PC-3 (cell line): ENCODE measurements at regions not wholly inside any gene's neighbourhood (a gene's known extent, or its start where the extent isn't known, plus 50 kb on each side); places are given as distances from the start of the nearest gene placed in this dataset.

Experiments
- ATAC-seq: fragments of 200-7000 bp; cut with Tn5 transposase; 2 replicates; pipeline ENCODE4 v1.9.1; 2020; ENCODE audit warnings: mild to moderate bottlenecking, moderate library complexity
- BruUV-seq: library from RNA; stranded (reverse); fragments of 400-500 nt; replicated peaks from 2 replicates; lab custom pipeline; 2021; lab: Mats Ljungman, UMichigan
- CTCF ChIA-PET: fragments of 300-600 bp; sonication (Branson Sonifier 250); formaldehyde crosslinking; loops from one replicate; lab custom pipeline; 2022; ENCODE audit warnings: antibody characterized with exemption; lab: Charles Lee
- POLR2A ChIA-PET: fragments of 300-600 bp; sonication (Branson Sonifier 250); formaldehyde crosslinking; loops from one replicate; lab custom pipeline; 2022; ENCODE audit warnings: antibody characterized with exemption; ENCODE audit not compliant: unreplicated experiment; lab: Charles Lee
- DNase-seq: peaks from one replicate; pipeline ENCODE4 v3.0.0-alpha.2; 2015
- H2AFZ ChIP-seq: fragments of 300-600 bp; sonication (generic); 2 replicates; pipeline ENCODE4 v1.6.0; 2016; ENCODE audit warnings: antibody characterized with exemption, low read length
- H3F3A ChIP-seq: fragments of 300-600 bp; sonication (generic); one replicate; pipeline ENCODE4 v1.6.0; 2017; ENCODE audit warnings: antibody characterized with exemption, low read length, control low read depth, mild to moderate bottlenecking; ENCODE audit not compliant: unreplicated experiment
- H3K27ac ChIP-seq: fragments of 300-600 bp; sonication (generic); 2 replicates; pipeline ENCODE4 v1.5.1; 2016; ENCODE audit warnings: mild to moderate bottlenecking, low read length
- H3K27me3 ChIP-seq: fragments of 300-600 bp; sonication (generic); 2 replicates; pipeline ENCODE4 v1.6.1; 2016; ENCODE audit warnings: low read length, mixed read lengths
- H3K36me3 ChIP-seq: fragments of 300-600 bp; sonication (generic); 2 replicates; pipeline ENCODE4 v1.6.1; 2016; ENCODE audit warnings: low read depth, mixed run types, low read length, mixed read lengths
- H3K4me1 ChIP-seq: fragments of 300-600 bp; sonication (generic); 2 replicates; pipeline ENCODE4 v1.5.1; 2016; ENCODE audit warnings: low read length; ENCODE audit not compliant: insufficient read depth
- H3K4me2 ChIP-seq: fragments of 300-600 bp; sonication (generic); 2 replicates; pipeline ENCODE4 v1.6.0; 2016; ENCODE audit warnings: low read length
- H3K4me3 ChIP-seq: fragments of 300-600 bp; sonication (generic); 2 replicates; pipeline ENCODE4 v1.5.1; 2016; ENCODE audit warnings: mild to moderate bottlenecking, low read length, mixed read lengths
- H3K79me2 ChIP-seq: fragments of 300-600 bp; sonication (generic); 2 replicates; pipeline ENCODE4 v1.6.1; 2017; ENCODE audit warnings: low read length, mixed read lengths
- H3K9ac ChIP-seq: fragments of 300-600 bp; sonication (generic); 2 replicates; pipeline ENCODE4 v1.6.0; 2016; ENCODE audit warnings: mild to moderate bottlenecking, low read length
- H3K9me2 ChIP-seq: fragments of 300-600 bp; sonication (generic); replicated peaks from 2 replicates; pipeline ENCODE4 v1.6.1; 2016; ENCODE audit warnings: mixed run types, low read length, mixed read lengths
- H3K9me3 ChIP-seq: fragments of 300-600 bp; sonication (generic); 2 replicates; pipeline ENCODE4 v1.6.1; 2016; ENCODE audit warnings: low read length, mixed read lengths
- H4K20me1 ChIP-seq: fragments of 300-600 bp; sonication (generic); 2 replicates; pipeline ENCODE4 v1.6.1; 2016; ENCODE audit warnings: low read length, mixed read lengths
- EZH2 ChIP-seq: fragments of 300-600 bp; sonication (generic); IDR thresholded peaks from one replicate; pipeline ENCODE4 v1.6.1; 2017; ENCODE audit warnings: antibody characterized with exemption, mild to moderate bottlenecking, low read length; ENCODE audit not compliant: unreplicated experiment
- EZH2phosphoT487 ChIP-seq: fragments of 300-600 bp; sonication (generic); IDR thresholded peaks from 2 replicates; pipeline ENCODE4 v1.6.1; 2018; ENCODE audit warnings: mild to moderate bottlenecking, antibody characterized with exemption, low read length, borderline replicate concordance
- intact Hi-C: fragments of 100-400 bp; cut with micrococcal nuclease; formaldehyde crosslinking; loops from 2 replicates; pipeline ENCODE4 v1.9.0; 2023
- TF ChIP-seq, protein P1 (sequence below): fragments of 300-600 bp; sonication (generic); conservative IDR thresholded peaks from 2 replicates; pipeline ENCODE4 v1.5.1; 2017; ENCODE audit warnings: antibody characterized with exemption, low read depth, mild to moderate bottlenecking, low read length

DNA sequence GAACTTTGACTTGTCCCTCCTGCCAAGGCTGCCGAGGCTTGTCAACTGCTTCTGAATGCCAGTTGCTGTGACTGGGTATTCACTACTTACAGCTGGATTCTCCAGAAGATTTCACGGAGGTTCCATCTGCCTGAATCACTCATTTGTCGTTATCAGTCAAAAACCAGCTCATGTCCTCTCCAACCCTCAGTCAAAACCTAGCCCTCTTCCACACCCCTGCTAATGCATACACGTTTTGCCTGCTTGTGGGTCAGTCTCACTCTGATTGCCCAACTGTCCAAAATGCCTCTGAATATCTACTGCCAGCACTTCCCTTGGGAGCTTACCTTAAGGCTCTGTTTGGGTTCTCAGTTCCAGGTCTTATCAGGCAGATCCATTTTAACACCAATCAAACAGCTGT lies 238.6 kb upstream of the TMEM161B start:
- 0 out of 2 replicates have a peak, but pooled peaks cover 4% of the 10 kb centered on the region for H3K4me1 ChIP-seq
- intact Hi-C loops, result no loop called here
- no peak overlapping the region for H3K4me3 ChIP-seq
- H3F3A ChIP-seq, result no peaks in the 10 kb centered on the region
- H3K36me3 ChIP-seq, result no peaks in the 10 kb centered on the region
- H3K9me3 ChIP-seq, result no peaks in the 10 kb centered on the region
- POLR2A ChIA-PET, result no interaction called here
- H3K9ac ChIP-seq, result no peak overlapping the region
- H2AFZ ChIP-seq, result no peak overlapping the region
- ATAC-seq (no peak), DNase-seq (no peak)
- no peaks in the 10 kb centered on the region for H3K9me2 ChIP-seq
- TF ChIP-seq, protein P1, sequence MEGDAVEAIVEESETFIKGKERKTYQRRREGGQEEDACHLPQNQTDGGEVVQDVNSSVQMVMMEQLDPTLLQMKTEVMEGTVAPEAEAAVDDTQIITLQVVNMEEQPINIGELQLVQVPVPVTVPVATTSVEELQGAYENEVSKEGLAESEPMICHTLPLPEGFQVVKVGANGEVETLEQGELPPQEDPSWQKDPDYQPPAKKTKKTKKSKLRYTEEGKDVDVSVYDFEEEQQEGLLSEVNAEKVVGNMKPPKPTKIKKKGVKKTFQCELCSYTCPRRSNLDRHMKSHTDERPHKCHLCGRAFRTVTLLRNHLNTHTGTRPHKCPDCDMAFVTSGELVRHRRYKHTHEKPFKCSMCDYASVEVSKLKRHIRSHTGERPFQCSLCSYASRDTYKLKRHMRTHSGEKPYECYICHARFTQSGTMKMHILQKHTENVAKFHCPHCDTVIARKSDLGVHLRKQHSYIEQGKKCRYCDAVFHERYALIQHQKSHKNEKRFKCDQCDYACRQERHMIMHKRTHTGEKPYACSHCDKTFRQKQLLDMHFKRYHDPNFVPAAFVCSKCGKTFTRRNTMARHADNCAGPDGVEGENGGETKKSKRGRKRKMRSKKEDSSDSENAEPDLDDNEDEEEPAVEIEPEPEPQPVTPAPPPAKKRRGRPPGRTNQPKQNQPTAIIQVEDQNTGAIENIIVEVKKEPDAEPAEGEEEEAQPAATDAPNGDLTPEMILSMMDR, result no peak
- TF ChIP-seq EZH2phosphoT487 (no peak), EZH2 (no peak)
- no peaks in the 10 kb centered on the region for H3K79me2 ChIP-seq
- H4K20me1 ChIP-seq, result no peaks in the 10 kb centered on the region
- H3K27ac ChIP-seq, result no peak overlapping the region
- H3K4me2 ChIP-seq, result no peak overlapping the region
- CTCF ChIA-PET, result no interaction called here
- H3K27me3 ChIP-seq, result no peaks in the 10 kb centered on the region
- BruUV-seq, result no TSS peak

DNA sequence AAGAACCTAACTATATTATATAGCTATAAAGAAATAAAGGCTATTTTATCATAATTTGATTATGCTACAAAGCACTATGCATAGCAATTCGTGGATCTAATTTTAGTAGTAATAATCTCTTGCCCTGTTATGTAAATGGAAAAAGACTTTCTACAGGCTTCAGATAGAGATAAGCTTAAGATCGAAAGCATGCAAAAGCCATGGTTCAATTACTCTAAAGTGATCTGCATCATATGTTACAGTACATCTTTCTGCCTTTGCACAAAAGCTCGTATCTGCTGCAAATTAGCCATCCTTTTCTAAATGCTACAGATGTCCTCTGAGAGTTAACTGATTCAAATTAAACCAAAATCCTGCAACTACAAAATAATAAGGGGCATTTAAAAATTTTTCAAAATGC lies 234.8 kb upstream of the TMEM161B start:
- Histone ChIP-seq H3K27ac (no peak overlapping the region), H3K79me2 (no peaks in the 10 kb centered on the region), H3K4me3 (no peak overlapping the region), H4K20me1 (no peaks in the 10 kb centered on the region), H3K36me3 (no peaks in the 10 kb centered on the region), H2AFZ (no peak overlapping the region), H3K4me2 (no peak overlapping the region), H3K9ac (no peak overlapping the region), H3K27me3 (no peaks in the 10 kb centered on the region), H3K9me3 (no peaks in the 10 kb centered on the region), H3K4me1 (0 out of 2 replicates have a peak, but pooled peaks cover 8% of the 10 kb centered on the region), H3K9me2 (no peaks in the 10 kb centered on the region), H3F3A (no peaks in the 10 kb centered on the region)
- DNase-seq, result no peak
- TF ChIP-seq EZH2, result no peak
- TF ChIP-seq EZH2phosphoT487, result no peak
- TF ChIP-seq, protein P1, result no peak
- ChIA-PET CTCF (no interaction called here), POLR2A (no interaction called here)
- ATAC-seq, result no peak
- no TSS peak for BruUV-seq
- intact Hi-C loops, result no loop called here

DNA sequence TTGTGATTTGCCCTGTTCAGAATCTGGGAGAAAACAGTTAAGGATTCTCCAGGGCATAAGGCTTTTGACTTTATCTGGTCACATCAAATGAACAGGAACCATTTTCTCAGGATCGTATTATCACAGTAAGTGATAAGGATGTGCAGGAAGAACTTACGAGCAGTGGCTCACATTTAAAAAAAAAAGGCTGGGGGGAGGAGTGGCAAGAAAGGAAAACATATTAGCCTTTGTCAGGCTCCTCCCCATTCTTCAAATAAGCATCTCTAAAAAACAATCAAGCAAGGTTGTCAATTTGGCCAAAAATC lies 234.3 kb upstream of the TMEM161B start:
- no TSS peak for BruUV-seq
- CTCF ChIA-PET, result no interaction called here
- DNase-seq, result no peak

More for the DNA sequence above, 234.3 kb upstream of the TMEM161B start:
- Histone ChIP-seq H3K79me2 (no peaks in the 10 kb centered on the region), H3K4me2 (peak overlapping the region; percentile 84), H2AFZ (peak overlapping the region; percentile 83), H3K27me3 (no peaks in the 10 kb centered on the region), H3K9me2 (no peaks in the 10 kb centered on the region), H3K36me3 (no peaks in the 10 kb centered on the region), H3K9me3 (no peaks in the 10 kb centered on the region), H3K4me1 (0 out of 2 replicates have a peak, but pooled peaks cover 8% of the 10 kb centered on the region), H4K20me1 (no peaks in the 10 kb centered on the region), H3K4me3 (peak overlapping the region; percentile 68), H3F3A (no peaks in the 10 kb centered on the region), H3K27ac (no peak overlapping the region), H3K9ac (no peak overlapping the region)
- ATAC-seq, result peak; percentile 20
- intact Hi-C loops, result no loop called here
- TF ChIP-seq EZH2 (no peak), EZH2phosphoT487 (no peak)
- POLR2A ChIA-PET, result interaction anchor here (0.6 kb wide), 1 partner anchor 157 kb away, joined by 6 read pairs; no protein-coding TSS in a partner anchor
